ENCODE measurements at regions not wholly inside any gene's neighbourhood (a gene's known extent, or its start where the extent isn't known, plus 50 kb on each side); places are given as distances from the start of the nearest gene placed in this dataset.
A peak's percentile ranks its signal among the peaks of the same experiment; 100 is the strongest.
"Not testable (repeated sequence)": the region's sequence is repeated elsewhere in the genome, so short reads cannot be mapped to it uniquely, and the experiment has no call there.

GRCh38 chr9:102518324-102518723, 476.8 kb upstream of the CYLC2 start:
- no peak for DNase-seq (ENCODE audit: low read depth in 4 of 4, low spot score in 3 of 4)

GRCh38 chr9:102514541-102514940, 480.6 kb upstream of the CYLC2 start:
- DNase-seq (ENCODE audit: low read depth in 4 of 4, low spot score in 3 of 4), result no peak

GRCh38 chr9:102507044-102507687, 488.0 kb upstream of the CYLC2 start:
- no peak for DNase-seq (ENCODE audit: low read depth in 4 of 4, low spot score in 3 of 4)

GRCh38 chr9:102506406-102506805, 488.7 kb upstream of the CYLC2 start:
- DNase-seq (ENCODE audit: low read depth in 4 of 4, low spot score in 3 of 4), result peak; percentile 12 to 42 (median 30)

GRCh38 chr9:102499468-102499867, 495.7 kb upstream of the CYLC2 start:
- DNase-seq (ENCODE audit: low read depth in 4 of 4, low spot score in 3 of 4), result no peak

GRCh38 chr9:102497709-102498108, 497.4 kb upstream of the CYLC2 start:
- DNase-seq (ENCODE audit: low read depth in 4 of 4, low spot score in 3 of 4), result no peak

GRCh38 chr9:102486976-102487375, 508.2 kb upstream of the CYLC2 start:
- not testable (repeated sequence) for DNase-seq (ENCODE audit: low read depth in 4 of 4, low spot score in 3 of 4)

- no peak for DNase-seq (ENCODE audit: low read depth in 4 of 4, low spot score in 3 of 4)
Observed at GRCh38 chr9:102483651-102484050, 511.5 kb upstream of the CYLC2 start.

GRCh38 chr9:102482776-102483175, 512.4 kb upstream of the CYLC2 start:
- no peak for DNase-seq (ENCODE audit: low read depth in 4 of 4, low spot score in 3 of 4)

- DNase-seq (ENCODE audit: low read depth in 4 of 4, low spot score in 3 of 4), result no peak
Observed at GRCh38 chr9:102479191-102479590, 515.9 kb upstream of the CYLC2 start.

- DNase-seq (ENCODE audit: low read depth in 4 of 4, low spot score in 3 of 4), result no peak
Observed at GRCh38 chr9:102474357-102474756, 520.8 kb upstream of the CYLC2 start.

- not testable (repeated sequence) for DNase-seq (ENCODE audit: low read depth in 4 of 4, low spot score in 3 of 4)
Observed at GRCh38 chr9:102469430-102469829, 525.7 kb upstream of the CYLC2 start.

- no peak for DNase-seq (ENCODE audit: low read depth in 4 of 4, low spot score in 3 of 4)
Observed at GRCh38 chr9:102461156-102461819, 533.8 kb upstream of the CYLC2 start.

- DNase-seq (ENCODE audit: low read depth in 4 of 4, low spot score in 3 of 4), result no peak
Observed at GRCh38 chr9:102459828-102460227, 535.3 kb upstream of the CYLC2 start.

- no peak for DNase-seq (ENCODE audit: low read depth in 4 of 4, low spot score in 3 of 4)
Observed at GRCh38 chr9:102456562-102456961, 538.6 kb upstream of the CYLC2 start.

- DNase-seq (ENCODE audit: low read depth in 4 of 4, low spot score in 3 of 4), result no peak
Observed at GRCh38 chr9:102445906-102446305, 549.2 kb upstream of the CYLC2 start.

GRCh38 chr9:102445181-102445747, 549.9 kb upstream of the CYLC2 start:
- no peak for DNase-seq (ENCODE audit: low read depth in 4 of 4, low spot score in 3 of 4)

GRCh38 chr9:102439583-102439982, 555.5 kb upstream of the CYLC2 start:
- no peak for DNase-seq (ENCODE audit: low read depth in 4 of 4, low spot score in 3 of 4)

- not testable (repeated sequence) for DNase-seq (ENCODE audit: low read depth in 4 of 4, low spot score in 3 of 4)
Observed at GRCh38 chr9:102436599-102436998, 558.5 kb upstream of the CYLC2 start.

- no peak for DNase-seq (ENCODE audit: low read depth in 4 of 4, low spot score in 3 of 4)
Observed at GRCh38 chr9:102435427-102435826, 559.7 kb upstream of the CYLC2 start.

GRCh38 chr9:102434545-102434944, 560.6 kb upstream of the CYLC2 start:
- no peak for DNase-seq (ENCODE audit: low read depth in 4 of 4, low spot score in 3 of 4)

- no peak for DNase-seq (ENCODE audit: low read depth in 4 of 4, low spot score in 3 of 4)
Observed at GRCh38 chr9:102428305-102428704, 566.8 kb upstream of the CYLC2 start.

Measured in left renal pelvis (tissue), 4 donors.